PC-3 (cell line): ENCODE measurements at regions not wholly inside any gene's neighbourhood (a gene's known extent, or its start where the extent isn't known, plus 50 kb on each side); places are given as distances from the start of the nearest gene placed in this dataset.

Experiments
- ATAC-seq: fragments of 200-7000 bp; cut with Tn5 transposase; 2 replicates; pipeline ENCODE4 v1.9.1; 2020; ENCODE audit warnings: mild to moderate bottlenecking, moderate library complexity
- BruUV-seq: library from RNA; stranded (reverse); fragments of 400-500 nt; replicated peaks from 2 replicates; lab custom pipeline; 2021; lab: Mats Ljungman, UMichigan
- CTCF ChIA-PET: fragments of 300-600 bp; sonication (Branson Sonifier 250); formaldehyde crosslinking; loops from one replicate; lab custom pipeline; 2022; ENCODE audit warnings: antibody characterized with exemption; lab: Charles Lee
- POLR2A ChIA-PET: fragments of 300-600 bp; sonication (Branson Sonifier 250); formaldehyde crosslinking; loops from one replicate; lab custom pipeline; 2022; ENCODE audit warnings: antibody characterized with exemption; ENCODE audit not compliant: unreplicated experiment; lab: Charles Lee
- DNase-seq: peaks from one replicate; pipeline ENCODE4 v3.0.0-alpha.2; 2015
- H2AFZ ChIP-seq: fragments of 300-600 bp; sonication (generic); 2 replicates; pipeline ENCODE4 v1.6.0; 2016; ENCODE audit warnings: antibody characterized with exemption, low read length
- H3F3A ChIP-seq: fragments of 300-600 bp; sonication (generic); one replicate; pipeline ENCODE4 v1.6.0; 2017; ENCODE audit warnings: antibody characterized with exemption, low read length, control low read depth, mild to moderate bottlenecking; ENCODE audit not compliant: unreplicated experiment
- H3K27ac ChIP-seq: fragments of 300-600 bp; sonication (generic); 2 replicates; pipeline ENCODE4 v1.5.1; 2016; ENCODE audit warnings: mild to moderate bottlenecking, low read length
- H3K27me3 ChIP-seq: fragments of 300-600 bp; sonication (generic); 2 replicates; pipeline ENCODE4 v1.6.1; 2016; ENCODE audit warnings: low read length, mixed read lengths
- H3K36me3 ChIP-seq: fragments of 300-600 bp; sonication (generic); 2 replicates; pipeline ENCODE4 v1.6.1; 2016; ENCODE audit warnings: low read depth, mixed run types, low read length, mixed read lengths
- H3K4me1 ChIP-seq: fragments of 300-600 bp; sonication (generic); 2 replicates; pipeline ENCODE4 v1.5.1; 2016; ENCODE audit warnings: low read length; ENCODE audit not compliant: insufficient read depth
- H3K4me2 ChIP-seq: fragments of 300-600 bp; sonication (generic); 2 replicates; pipeline ENCODE4 v1.6.0; 2016; ENCODE audit warnings: low read length
- H3K4me3 ChIP-seq: fragments of 300-600 bp; sonication (generic); 2 replicates; pipeline ENCODE4 v1.5.1; 2016; ENCODE audit warnings: mild to moderate bottlenecking, low read length, mixed read lengths
- H3K79me2 ChIP-seq: fragments of 300-600 bp; sonication (generic); 2 replicates; pipeline ENCODE4 v1.6.1; 2017; ENCODE audit warnings: low read length, mixed read lengths
- H3K9ac ChIP-seq: fragments of 300-600 bp; sonication (generic); 2 replicates; pipeline ENCODE4 v1.6.0; 2016; ENCODE audit warnings: mild to moderate bottlenecking, low read length
- H3K9me2 ChIP-seq: fragments of 300-600 bp; sonication (generic); replicated peaks from 2 replicates; pipeline ENCODE4 v1.6.1; 2016; ENCODE audit warnings: mixed run types, low read length, mixed read lengths
- H3K9me3 ChIP-seq: fragments of 300-600 bp; sonication (generic); 2 replicates; pipeline ENCODE4 v1.6.1; 2016; ENCODE audit warnings: low read length, mixed read lengths
- H4K20me1 ChIP-seq: fragments of 300-600 bp; sonication (generic); 2 replicates; pipeline ENCODE4 v1.6.1; 2016; ENCODE audit warnings: low read length, mixed read lengths
- CTCF ChIP-seq: fragments of 300-600 bp; sonication (generic); conservative IDR thresholded peaks from 2 replicates; pipeline ENCODE4 v1.5.1; 2017; ENCODE audit warnings: antibody characterized with exemption, low read depth, mild to moderate bottlenecking, low read length
- EZH2 ChIP-seq: fragments of 300-600 bp; sonication (generic); IDR thresholded peaks from one replicate; pipeline ENCODE4 v1.6.1; 2017; ENCODE audit warnings: antibody characterized with exemption, mild to moderate bottlenecking, low read length; ENCODE audit not compliant: unreplicated experiment
- EZH2phosphoT487 ChIP-seq: fragments of 300-600 bp; sonication (generic); IDR thresholded peaks from 2 replicates; pipeline ENCODE4 v1.6.1; 2018; ENCODE audit warnings: mild to moderate bottlenecking, antibody characterized with exemption, low read length, borderline replicate concordance
- intact Hi-C: fragments of 100-400 bp; cut with micrococcal nuclease; formaldehyde crosslinking; loops from 2 replicates; pipeline ENCODE4 v1.9.0; 2023

DNA sequence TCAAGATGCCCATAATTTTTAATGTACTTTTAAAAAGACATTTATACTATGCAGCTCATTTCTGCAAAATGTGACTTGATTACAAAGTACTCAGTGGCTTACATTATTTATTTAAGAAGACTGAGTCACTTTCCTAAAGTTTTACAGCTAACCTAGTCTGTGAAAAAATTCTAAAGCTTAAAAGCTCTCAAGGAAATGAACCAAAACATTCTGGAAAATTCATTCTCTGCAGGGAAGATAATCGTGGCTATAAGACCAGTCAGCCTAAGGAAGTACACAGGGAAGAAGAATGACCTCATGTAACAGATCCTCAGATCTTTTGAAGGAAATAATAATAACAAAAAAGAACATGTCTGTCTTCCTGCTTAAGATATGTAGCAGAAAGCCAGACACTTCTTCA is 232.1 kb upstream of the STK17B start:
- Histone ChIP-seq H3K9ac (no peak overlapping the region), H3K9me3 (no peaks in the 10 kb centered on the region), H3K79me2 (no peaks in the 10 kb centered on the region), H3F3A (peaks cover 3% of the 10 kb centered on the region), H3K36me3 (no peaks in the 10 kb centered on the region), H3K27ac (peak overlapping the region; percentile 18; the same call in 1 of the 2 replicates), H3K4me1 (peaks cover 29% of the 10 kb centered on the region), H3K4me3 (no peak overlapping the region), H4K20me1 (no peaks in the 10 kb centered on the region), H3K9me2 (no peaks in the 10 kb centered on the region), H3K27me3 (no peaks in the 10 kb centered on the region), H2AFZ (no peak overlapping the region), H3K4me2 (0 out of 2 replicates have a peak overlapping the region, but pooled peaks have one; percentile 4)
- TF ChIP-seq EZH2phosphoT487, result no peak
- TF ChIP-seq CTCF, result no peak
- DNase-seq, result peak; percentile 52
- no TSS peak for BruUV-seq
- intact Hi-C loops, result loop anchor here (5.0 kb wide), 1 partner anchor 111 kb away; no protein-coding TSS in a partner anchor
- CTCF ChIA-PET, result interaction anchor here (0.7 kb wide), 1 partner anchor 797 kb away, joined by 3 read pairs; no protein-coding TSS in a partner anchor
- POLR2A ChIA-PET, result no interaction called here
- peak; percentile 84 for ATAC-seq

GRCh38 chr2:196404276-196404675 is 232.9 kb upstream of the STK17B start:
- TF ChIP-seq EZH2phosphoT487 (no peak), CTCF (no peak), EZH2 (no peak)
- Histone ChIP-seq H3F3A (peaks cover 3% of the 10 kb centered on the region), H3K79me2 (no peaks in the 10 kb centered on the region), H3K4me2 (no peak overlapping the region), H2AFZ (no peak overlapping the region), H3K9ac (no peak overlapping the region), H3K9me3 (no peaks in the 10 kb centered on the region), H3K27ac (no peak overlapping the region), H3K4me1 (peaks cover 29% of the 10 kb centered on the region), H3K36me3 (no peaks in the 10 kb centered on the region), H3K9me2 (no peaks in the 10 kb centered on the region), H3K27me3 (peaks cover 4% of the 10 kb centered on the region; the same call in 1 of the 2 replicates), H4K20me1 (no peaks in the 10 kb centered on the region), H3K4me3 (no peak overlapping the region)
- no peak for ATAC-seq
- intact Hi-C loops, result loop anchor here (5.0 kb wide), 1 partner anchor 112 kb away; no protein-coding TSS in a partner anchor
- BruUV-seq, result no TSS peak
- ChIA-PET POLR2A (no interaction called here), CTCF (no interaction called here)
- DNase-seq, result no peak

- BruUV-seq, result no TSS peak
- no peak for ATAC-seq
Measured at GRCh38 chr2:196407675-196408264, 231.7 kb upstream of the CCDC150 start.

More at GRCh38 chr2:196407675-196408264, 231.7 kb upstream of the CCDC150 start:
- Histone ChIP-seq H3K36me3 (no peaks in the 10 kb centered on the region), H3K27ac (no peak overlapping the region), H3F3A (no peaks in the 10 kb centered on the region), H3K9me3 (no peaks in the 10 kb centered on the region), H3K9me2 (no peaks in the 10 kb centered on the region), H3K4me3 (no peak overlapping the region), H2AFZ (no peak overlapping the region), H3K79me2 (no peaks in the 10 kb centered on the region), H3K27me3 (peaks cover 6% of the 10 kb centered on the region; the same call in 1 of the 2 replicates), H3K4me1 (peaks cover 13% of the 10 kb centered on the region), H4K20me1 (no peaks in the 10 kb centered on the region), H3K4me2 (no peak overlapping the region), H3K9ac (no peak overlapping the region)
- no peak for DNase-seq
- ChIA-PET CTCF (no interaction called here), POLR2A (no interaction called here)
- TF ChIP-seq EZH2phosphoT487, result no peak
- no peak for TF ChIP-seq EZH2
- no peak for TF ChIP-seq CTCF
- intact Hi-C loops, result no loop called here
